ENCODE measurements at regions not wholly inside any gene's neighbourhood (a gene's known extent, or its start where the extent isn't known, plus 50 kb on each side); places are given as distances from the start of the nearest gene placed in this dataset.

- no peak overlapping the region for H3K4me2 ChIP-seq (ENCODE audit: low read depth, low read length, poor library complexity, severe bottlenecking)
- H3K9ac ChIP-seq (ENCODE audit: low read length), result no peak overlapping the region
- no peak overlapping the region for H2AFZ ChIP-seq (ENCODE audit: low read depth, low read length, severe bottlenecking)
- H3F3A ChIP-seq (ENCODE audit: insufficient read depth), result no peaks in the 10 kb centered on the region
- H3K27me3 ChIP-seq (ENCODE audit: low read length), result no peaks in the 10 kb centered on the region
- no peaks in the 10 kb centered on the region for H3K36me3 ChIP-seq (ENCODE audit: low read length)
- TF ChIP-seq EZH2phosphoT487 (conservative IDR thresholded peaks at IDR 0.05; ENCODE audit: low read length), result no peak
- TF ChIP-seq, protein P1, sequence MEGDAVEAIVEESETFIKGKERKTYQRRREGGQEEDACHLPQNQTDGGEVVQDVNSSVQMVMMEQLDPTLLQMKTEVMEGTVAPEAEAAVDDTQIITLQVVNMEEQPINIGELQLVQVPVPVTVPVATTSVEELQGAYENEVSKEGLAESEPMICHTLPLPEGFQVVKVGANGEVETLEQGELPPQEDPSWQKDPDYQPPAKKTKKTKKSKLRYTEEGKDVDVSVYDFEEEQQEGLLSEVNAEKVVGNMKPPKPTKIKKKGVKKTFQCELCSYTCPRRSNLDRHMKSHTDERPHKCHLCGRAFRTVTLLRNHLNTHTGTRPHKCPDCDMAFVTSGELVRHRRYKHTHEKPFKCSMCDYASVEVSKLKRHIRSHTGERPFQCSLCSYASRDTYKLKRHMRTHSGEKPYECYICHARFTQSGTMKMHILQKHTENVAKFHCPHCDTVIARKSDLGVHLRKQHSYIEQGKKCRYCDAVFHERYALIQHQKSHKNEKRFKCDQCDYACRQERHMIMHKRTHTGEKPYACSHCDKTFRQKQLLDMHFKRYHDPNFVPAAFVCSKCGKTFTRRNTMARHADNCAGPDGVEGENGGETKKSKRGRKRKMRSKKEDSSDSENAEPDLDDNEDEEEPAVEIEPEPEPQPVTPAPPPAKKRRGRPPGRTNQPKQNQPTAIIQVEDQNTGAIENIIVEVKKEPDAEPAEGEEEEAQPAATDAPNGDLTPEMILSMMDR (IDR thresholded peaks at IDR 0.05; ENCODE audit: insufficient read depth, low read length, poor library complexity, severe bottlenecking), result no peak
- H3K4me3 ChIP-seq (ENCODE audit: insufficient read depth, low read length, poor library complexity, severe bottlenecking), result no peak overlapping the region
- H3K9me2 ChIP-seq (replicated peaks; ENCODE audit: insufficient read depth, low read length), result no peaks in the 10 kb centered on the region
- H3K27ac ChIP-seq (ENCODE audit: low read depth, low read length), result no peak overlapping the region
- no peaks in the 10 kb centered on the region for H4K20me1 ChIP-seq (ENCODE audit: low read depth, low read length)
- H3K9me3 ChIP-seq (ENCODE audit: insufficient read depth, low read length), result no peaks in the 10 kb centered on the region
- no peaks in the 10 kb centered on the region for H3K79me2 ChIP-seq (ENCODE audit: insufficient read depth, low read length)
These were observed 89.1 kb upstream of the GNAO1 start for GRCh38 chr16:56102183-56102686.

DNA sequence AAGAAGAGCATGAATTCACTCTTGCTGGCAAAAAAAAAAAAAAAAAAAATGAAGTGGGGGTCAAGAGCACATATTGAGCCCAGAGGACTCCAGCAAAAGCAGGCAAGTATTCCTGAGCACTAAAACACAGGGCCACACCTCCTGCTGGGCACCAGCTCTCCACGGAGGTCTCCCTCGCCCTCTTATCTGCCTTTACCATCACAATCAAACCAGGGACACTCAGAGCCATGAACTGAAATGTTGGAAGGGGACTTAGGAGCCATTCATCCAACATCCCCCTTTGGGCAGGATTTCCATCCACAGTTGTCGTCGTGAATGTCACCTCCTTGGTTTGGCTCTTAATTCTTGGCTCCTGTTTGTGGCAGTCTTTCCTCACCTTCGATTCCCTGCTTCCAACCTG lies 89.8 kb upstream of the GNAO1 start:
- no peak overlapping the region for H3K9ac ChIP-seq (ENCODE audit: low read length)
- no peaks in the 10 kb centered on the region for H3K36me3 ChIP-seq (ENCODE audit: low read length)
- no peaks in the 10 kb centered on the region for H3K27me3 ChIP-seq (ENCODE audit: low read length)
- no peaks in the 10 kb centered on the region for H3K9me3 ChIP-seq (ENCODE audit: insufficient read depth, low read length)
- no peak overlapping the region for H3K27ac ChIP-seq (ENCODE audit: low read depth, low read length)
- no peaks in the 10 kb centered on the region for H3K9me2 ChIP-seq (replicated peaks; ENCODE audit: insufficient read depth, low read length)
- no peak overlapping the region for H2AFZ ChIP-seq (ENCODE audit: low read depth, low read length, severe bottlenecking)
- no peaks in the 10 kb centered on the region for H4K20me1 ChIP-seq (ENCODE audit: low read depth, low read length)
- no peak overlapping the region for H3K4me3 ChIP-seq (ENCODE audit: insufficient read depth, low read length, poor library complexity, severe bottlenecking)
- no peaks in the 10 kb centered on the region for H3K79me2 ChIP-seq (ENCODE audit: insufficient read depth, low read length)
- H3F3A ChIP-seq (ENCODE audit: insufficient read depth), result no peaks in the 10 kb centered on the region
- TF ChIP-seq, protein P1 (IDR thresholded peaks at IDR 0.05; ENCODE audit: insufficient read depth, low read length, poor library complexity, severe bottlenecking), result no peak
- TF ChIP-seq EZH2phosphoT487 (conservative IDR thresholded peaks at IDR 0.05; ENCODE audit: low read length), result no peak
- H3K4me2 ChIP-seq (ENCODE audit: low read depth, low read length, poor library complexity, severe bottlenecking), result no peak overlapping the region

DNA sequence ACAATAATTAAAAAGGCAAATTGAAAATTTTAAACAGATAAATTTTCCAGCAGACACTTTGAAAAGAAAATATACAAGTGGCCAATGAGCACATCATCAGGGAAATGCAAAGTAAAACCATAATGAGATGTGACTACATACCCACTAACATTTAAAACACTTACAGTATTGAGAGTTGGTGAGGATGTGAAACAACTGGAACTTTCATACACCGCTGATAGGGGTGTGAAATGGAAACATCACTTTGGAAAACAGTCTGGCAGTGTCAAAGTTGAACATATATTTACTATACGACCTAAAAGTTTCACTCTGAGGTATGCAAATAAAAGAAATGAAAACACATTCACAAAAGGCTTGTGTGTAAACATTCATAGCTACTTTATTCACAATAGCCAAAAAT lies 94.0 kb upstream of the GNAO1 start:
- no peaks in the 10 kb centered on the region for H3K36me3 ChIP-seq (ENCODE audit: low read length)
- no peaks in the 10 kb centered on the region for H3K79me2 ChIP-seq (ENCODE audit: insufficient read depth, low read length)
- H3K9me3 ChIP-seq (ENCODE audit: insufficient read depth, low read length), result no peaks in the 10 kb centered on the region
- no peak overlapping the region for H3K4me3 ChIP-seq (ENCODE audit: insufficient read depth, low read length, poor library complexity, severe bottlenecking)
- no peak overlapping the region for H2AFZ ChIP-seq (ENCODE audit: low read depth, low read length, severe bottlenecking)
- no peak overlapping the region for H3K27ac ChIP-seq (ENCODE audit: low read depth, low read length)
- no peaks in the 10 kb centered on the region for H3F3A ChIP-seq (ENCODE audit: insufficient read depth)
- TF ChIP-seq, protein P1 (IDR thresholded peaks at IDR 0.05; ENCODE audit: insufficient read depth, low read length, poor library complexity, severe bottlenecking), result no peak
- TF ChIP-seq EZH2phosphoT487 (conservative IDR thresholded peaks at IDR 0.05; ENCODE audit: low read length), result no peak
- no peaks in the 10 kb centered on the region for H3K27me3 ChIP-seq (ENCODE audit: low read length)
- H3K4me2 ChIP-seq (ENCODE audit: low read depth, low read length, poor library complexity, severe bottlenecking), result no peak overlapping the region
- H4K20me1 ChIP-seq (ENCODE audit: low read depth, low read length), result no peaks in the 10 kb centered on the region
- H3K9ac ChIP-seq (ENCODE audit: low read length), result no peak overlapping the region
- H3K9me2 ChIP-seq (replicated peaks; ENCODE audit: insufficient read depth, low read length), result no peaks in the 10 kb centered on the region

Measured in SU-DHL-6 (cell line).